A549 (cell line): ENCODE measurements at regions not wholly inside any gene's neighbourhood (a gene's known extent, or its start where the extent isn't known, plus 50 kb on each side); places are given as distances from the start of the nearest gene placed in this dataset.

ENCODE experiments used
- CEBPB ChIP-seq, 2 experiments: fragments of >200 bp in 1 of 2; sonication (Bioruptor Twin) in 1 of 2; formaldehyde crosslinking in 1 of 2; IDR thresholded peaks; 2 replicates each; pipeline ENCODE4 v1.6.1; 2012 to 2016
- CTCF ChIP-seq: fragments of >200 bp; sonication (Bioruptor Twin); formaldehyde crosslinking; IDR thresholded peaks from 3 replicates; pipeline ENCODE4 v1.5.1; 2016
- MAX ChIP-seq: IDR thresholded peaks from 2 replicates; pipeline ENCODE4 v1.6.1; 2012
- NFE2L2 ChIP-seq: fragments of 150-350 bp; conservative IDR thresholded peaks from 2 replicates; pipeline ENCODE4 v1.6.1; 2014; ENCODE audit warnings: low read length
- NPAS2 ChIP-seq: fragments of 250-450 bp; sonication (Bioruptor Pico); IDR thresholded peaks from 2 replicates; pipeline ENCODE4 v1.8.0; 2022; ENCODE audit warnings: mild to moderate bottlenecking, moderate library complexity, borderline replicate concordance
- POLR2A ChIP-seq: IDR thresholded peaks from 2 replicates; pipeline ENCODE4 v1.6.1; 2012; ENCODE audit warnings: mild to moderate bottlenecking, low read length
- RAD21 ChIP-seq, 2 experiments: fragments of >200 bp in 1 of 2; sonication (Bioruptor Twin) in 1 of 2; formaldehyde crosslinking in 1 of 2; IDR thresholded peaks in 1 of 2; conservative IDR thresholded peaks in 1 of 2; 2 replicates in 1 of 2; 3 replicates in 1 of 2; pipeline ENCODE4 v1.6.1; 2012 to 2018; ENCODE audit warnings: inconsistent platforms in 1 of 2
- RARB ChIP-seq: fragments of 250-450 bp; sonication (Bioruptor Pico); IDR thresholded peaks from 2 replicates; pipeline ENCODE4 v1.8.0; 2021; ENCODE audit warnings: mild to moderate bottlenecking, moderate library complexity

- TF ChIP-seq RAD21 (conservative IDR thresholded peaks at IDR 0.05 in 1 of 2, IDR thresholded peaks at IDR 0.05 in 1 of 2) (no peak), RARB (no peak), CTCF (no peak), POLR2A (no peak), MAX (no peak), NPAS2 (CRISPR knock-in tag) (no peak), NFE2L2 (no peak), CEBPB (IDR thresholded peaks at IDR 0.05) (no peak)
Observed at GRCh38 chr5:173672166-173672565, 55.7 kb upstream of the BOD1 start.
